NCI-H2107 (cell line): ENCODE measurements at regions not wholly inside any gene's neighbourhood (a gene's known extent, or its start where the extent isn't known, plus 50 kb on each side); places are given as distances from the start of the nearest gene placed in this dataset.
"Not testable (repeated sequence)": the region's sequence is repeated elsewhere in the genome, so short reads cannot be mapped to it uniquely, and the experiment has no call there.

Source experiments
- DNase-seq: peaks from one replicate; lab custom pipeline; 2025; lab: John Stamatoyannopoulos, UW

DNA sequence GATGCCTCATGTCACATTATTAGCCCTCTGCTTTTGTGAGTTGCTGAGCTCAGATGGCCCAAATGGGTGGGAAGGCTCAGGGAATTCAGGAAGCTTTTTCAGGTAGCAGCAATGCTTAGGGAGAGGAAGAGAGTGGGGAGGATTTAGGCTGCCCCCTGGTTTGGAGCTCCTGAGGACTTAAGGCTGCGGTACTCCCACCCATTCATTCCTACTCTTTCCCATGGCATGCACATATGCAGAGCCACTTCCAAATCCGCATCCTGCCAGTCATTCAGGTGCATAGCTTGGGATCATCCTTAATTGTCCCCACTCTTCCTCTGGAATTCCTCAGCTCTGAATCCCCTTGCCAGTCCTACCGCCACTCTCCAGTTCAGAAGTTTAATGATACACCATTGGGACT lies 343.1 kb upstream of the FRG2C start:
- no peak for DNase-seq

DNA sequence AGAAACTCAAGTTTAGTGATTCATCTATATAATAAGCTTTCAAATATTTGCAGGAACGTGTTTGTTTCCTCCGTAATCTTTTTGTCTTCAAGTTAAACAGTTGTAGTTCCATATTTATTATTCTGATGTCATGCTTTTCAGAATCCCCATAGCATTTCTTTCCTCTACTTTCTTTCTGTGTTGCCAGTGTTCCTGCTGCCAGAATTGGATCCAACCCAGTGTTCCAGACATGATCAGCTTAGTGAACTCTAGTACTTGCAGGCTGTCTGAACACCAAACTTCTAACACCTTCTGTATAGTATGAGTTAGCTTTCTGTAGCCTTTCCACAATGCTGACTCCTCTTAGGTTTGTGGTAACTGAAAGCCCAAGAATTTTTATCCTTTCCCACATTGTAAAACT lies 340.2 kb upstream of the FRG2C start:
- not testable (repeated sequence) for DNase-seq

DNA sequence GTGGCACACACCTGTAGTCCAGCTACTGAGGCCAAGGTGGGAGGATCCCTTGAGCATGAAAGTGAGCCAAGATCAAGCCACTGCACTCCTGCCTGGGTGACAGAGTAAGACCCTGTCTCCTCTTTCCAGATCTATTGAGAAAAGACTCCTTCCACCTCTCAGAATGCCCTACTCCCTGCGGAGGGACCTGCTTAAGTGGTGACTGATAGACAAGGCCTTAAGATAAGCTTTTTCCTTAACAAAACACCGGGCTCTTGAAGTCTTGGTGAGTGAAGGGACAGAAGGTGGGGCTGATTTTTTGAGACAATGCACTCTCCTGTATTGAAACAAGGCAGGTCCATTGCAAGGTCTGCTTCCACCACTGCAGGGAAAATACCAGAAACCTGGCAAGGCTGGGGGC lies 338.4 kb upstream of the FRG2C start:
- no peak for DNase-seq

DNA sequence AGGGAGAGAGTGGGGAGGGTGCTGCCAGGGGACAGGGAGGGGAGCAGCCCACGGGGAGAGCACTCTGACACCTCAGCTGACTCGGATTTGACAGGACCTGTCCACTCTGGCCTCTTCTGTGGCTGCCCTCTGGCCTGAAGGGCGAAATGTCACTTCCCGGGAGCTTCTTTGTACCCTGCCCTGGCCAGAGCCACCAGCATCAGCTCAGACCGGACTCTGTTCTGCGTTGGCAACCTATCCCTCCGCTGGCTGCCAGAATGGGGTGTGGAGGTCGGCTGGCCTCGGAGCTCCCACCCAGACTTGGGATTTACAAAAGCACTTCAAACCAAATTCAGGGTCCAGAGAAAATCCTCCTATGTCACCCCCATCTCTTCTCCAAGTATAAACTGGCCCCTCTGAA lies 336.7 kb upstream of the FRG2C start:
- no peak for DNase-seq

DNA sequence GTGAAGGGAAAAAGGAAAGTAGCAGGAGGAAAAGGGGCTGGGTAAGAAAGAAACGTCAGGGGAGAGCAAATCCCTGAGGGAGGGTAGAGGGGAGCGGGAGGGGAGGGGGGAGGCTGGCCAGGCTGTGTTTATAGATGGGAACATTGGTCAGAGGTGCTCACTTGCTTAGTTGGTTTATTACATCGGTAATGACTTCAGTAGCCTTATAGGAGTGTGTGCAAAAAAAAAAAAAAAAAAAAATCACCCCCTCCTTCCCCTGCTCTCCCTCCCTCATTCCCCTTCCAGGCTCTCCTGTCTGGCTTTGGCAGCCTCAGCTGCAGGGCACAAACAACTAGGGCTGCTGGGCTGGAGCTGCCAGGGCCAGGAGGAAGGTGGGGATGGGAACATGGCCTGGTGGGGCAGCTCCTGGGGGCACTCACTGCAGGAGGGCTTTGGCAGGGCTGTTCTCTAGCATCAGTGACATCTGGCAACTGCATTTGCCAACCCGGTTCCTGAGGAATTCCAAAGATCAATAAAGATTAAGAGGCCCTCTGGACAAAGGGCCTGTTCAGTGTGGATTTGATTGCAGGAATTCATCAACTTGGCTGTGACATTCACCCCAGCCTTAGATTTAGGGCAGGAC lies 334.5 kb upstream of the FRG2C start:
- no peak for DNase-seq

DNA sequence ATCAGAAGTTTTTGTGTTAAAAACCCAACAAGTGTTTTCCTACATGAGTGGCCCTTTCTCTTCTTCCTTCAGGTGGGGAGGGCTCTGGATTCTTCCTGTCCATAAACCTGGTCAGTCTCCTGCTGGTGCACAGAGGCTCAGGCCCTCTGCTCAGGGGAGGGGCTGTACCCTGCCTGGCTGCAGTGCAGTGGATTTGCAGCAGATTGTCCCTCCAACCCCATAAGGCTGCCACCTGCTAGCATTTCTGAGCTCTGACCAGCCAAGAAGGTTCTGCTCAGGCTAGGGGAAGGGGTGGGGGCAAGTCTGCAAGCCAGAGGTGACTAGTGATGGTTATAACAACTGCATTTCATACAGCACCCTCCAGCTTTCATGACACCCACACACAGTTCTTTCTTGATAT lies 333.7 kb upstream of the FRG2C start:
- not testable (repeated sequence) for DNase-seq

DNA sequence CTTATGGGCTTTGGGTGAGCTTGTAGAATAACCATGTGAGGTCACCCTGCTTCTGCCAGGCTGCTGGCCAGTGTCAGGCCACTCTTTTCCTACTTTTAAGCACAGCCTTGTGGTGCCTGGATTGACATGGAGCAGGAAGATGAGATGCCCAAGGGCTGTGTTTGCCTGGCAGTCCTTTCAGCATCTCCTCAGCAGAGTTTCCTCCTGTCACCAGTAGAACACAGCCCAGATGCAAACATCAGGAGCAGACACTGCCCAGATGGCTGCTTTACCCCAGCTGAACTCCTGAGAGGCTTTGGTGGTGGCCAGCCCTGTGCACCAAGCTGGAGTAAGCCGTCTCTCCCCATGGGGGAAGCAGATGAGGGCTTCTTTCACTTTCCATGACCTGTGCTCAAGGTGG lies 332.0 kb upstream of the FRG2C start:
- not testable (repeated sequence) for DNase-seq

DNA sequence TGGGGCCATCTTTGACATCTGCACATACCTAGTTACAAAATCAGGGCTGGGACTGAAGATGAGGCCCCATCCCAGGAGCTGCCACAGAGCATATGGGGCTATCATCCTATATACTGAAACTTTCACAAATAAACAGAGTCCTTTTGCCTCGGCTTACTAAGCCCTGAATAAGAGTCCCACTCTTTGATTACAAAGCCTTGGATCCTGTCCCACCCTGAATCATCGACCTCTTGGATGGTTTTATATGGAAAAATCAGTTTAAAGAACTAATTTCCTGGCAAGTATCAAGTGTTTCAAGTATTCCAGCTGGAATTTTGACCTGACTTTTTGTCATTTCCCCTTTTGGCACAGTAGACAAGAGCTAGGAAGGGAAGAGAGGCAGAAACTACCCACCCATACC lies 331.3 kb upstream of the FRG2C start:
- no peak for DNase-seq

DNA sequence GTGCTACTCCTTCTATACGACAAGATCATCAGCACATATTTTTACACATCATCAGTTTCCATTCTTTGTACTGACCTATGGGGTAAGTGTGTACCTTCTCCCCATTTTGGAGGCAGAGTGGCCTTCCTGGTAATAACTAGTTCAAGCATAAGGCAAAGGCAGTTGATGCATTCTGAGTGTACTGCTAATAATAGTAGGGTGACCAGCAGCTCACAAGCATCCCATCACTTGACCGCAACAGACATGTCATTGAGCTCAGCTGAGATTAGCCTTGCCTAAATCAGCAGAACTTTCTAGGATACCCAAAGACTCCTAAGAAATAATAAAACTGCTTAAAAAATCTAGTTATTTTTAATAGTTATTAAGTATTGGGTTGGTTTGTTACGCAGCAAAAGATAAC lies 329.8 kb upstream of the FRG2C start:
- no peak for DNase-seq

DNA sequence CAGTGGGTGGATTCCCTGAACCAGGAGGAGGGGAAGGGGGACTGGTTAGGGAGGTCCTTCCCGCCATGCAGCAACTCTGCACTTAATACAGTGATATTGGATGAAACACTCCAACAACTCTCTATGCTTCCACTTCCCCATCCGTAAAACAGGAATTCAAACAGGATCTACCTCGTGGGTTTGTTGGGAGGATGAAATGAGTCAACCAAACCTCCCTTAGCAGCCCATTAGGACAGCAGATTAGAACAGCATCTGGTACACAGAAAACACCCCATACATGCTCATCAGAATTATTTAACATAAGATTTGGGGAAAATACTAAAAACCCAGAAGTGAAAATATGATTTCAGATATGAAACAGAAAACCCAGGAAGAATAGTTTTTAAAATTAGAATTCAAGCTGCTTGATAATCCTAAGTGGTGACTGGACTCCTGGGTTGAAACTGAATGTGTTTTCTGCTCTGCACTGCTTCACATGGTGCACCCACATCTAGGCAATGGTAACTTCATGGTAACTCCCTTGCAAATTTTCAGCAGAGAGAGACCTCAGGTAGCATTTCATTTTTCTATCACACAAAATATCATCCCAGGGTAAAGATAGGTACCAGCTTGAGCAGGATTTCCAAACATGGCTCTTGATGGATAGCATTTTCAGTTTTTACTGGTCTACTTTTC lies 326.8 kb upstream of the FRG2C start:
- no peak for DNase-seq

DNA sequence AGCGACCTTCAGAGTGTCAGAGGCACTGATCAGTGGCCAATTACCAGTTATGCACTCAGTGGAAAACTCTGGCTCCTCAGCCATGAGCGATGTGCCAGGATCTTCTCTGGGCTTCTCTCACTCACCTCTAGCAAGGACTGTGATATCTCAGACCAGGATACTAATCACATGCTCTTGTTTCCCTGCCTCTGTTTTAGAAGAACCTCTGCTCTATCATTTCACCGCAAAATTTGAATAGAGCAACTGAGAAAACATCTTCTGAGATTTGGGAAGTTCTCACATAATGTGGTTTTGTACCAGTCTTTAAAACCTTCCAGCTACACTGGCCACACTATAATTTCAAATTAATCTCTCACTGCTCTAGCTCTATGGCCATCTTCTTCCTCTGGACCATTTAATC lies 325.8 kb upstream of the FRG2C start:
- no peak for DNase-seq

DNA sequence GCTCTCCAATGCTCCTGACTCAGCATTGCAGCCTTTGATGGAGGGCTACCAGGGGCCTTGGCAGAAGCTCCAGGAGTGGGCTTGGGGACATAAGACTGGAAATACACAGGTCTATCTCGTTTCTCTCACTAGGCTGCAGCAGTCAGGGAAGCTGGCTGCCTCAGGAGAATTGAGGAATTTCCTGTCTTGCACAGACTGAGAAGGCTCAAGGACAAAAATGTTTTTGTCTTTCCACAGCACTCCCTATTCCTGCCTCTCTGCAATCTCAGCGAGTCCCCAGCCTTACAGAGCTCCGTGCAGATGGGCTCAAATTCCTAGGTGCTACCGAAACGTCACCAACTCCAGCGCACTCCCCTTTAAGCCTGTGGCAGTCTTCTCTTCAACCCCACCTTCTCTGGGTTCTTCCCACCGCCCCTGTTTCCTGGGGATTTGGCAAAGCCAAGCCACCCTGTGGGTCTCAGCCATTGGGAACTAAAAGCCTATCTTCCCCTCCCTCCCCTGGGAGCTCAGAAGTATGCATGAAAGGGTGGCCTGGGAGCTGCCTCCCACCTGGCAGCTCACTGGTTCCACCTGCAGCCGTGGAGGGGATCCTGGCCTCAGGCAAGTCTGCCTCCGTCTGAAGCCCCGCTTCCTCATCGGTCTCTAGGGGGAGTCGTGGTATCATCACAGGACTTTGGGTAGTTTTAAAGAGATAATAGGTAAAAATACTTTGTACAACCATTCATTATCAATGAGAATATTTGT lies 322.6 kb upstream of the FRG2C start:
- DNase-seq: no peak

DNA sequence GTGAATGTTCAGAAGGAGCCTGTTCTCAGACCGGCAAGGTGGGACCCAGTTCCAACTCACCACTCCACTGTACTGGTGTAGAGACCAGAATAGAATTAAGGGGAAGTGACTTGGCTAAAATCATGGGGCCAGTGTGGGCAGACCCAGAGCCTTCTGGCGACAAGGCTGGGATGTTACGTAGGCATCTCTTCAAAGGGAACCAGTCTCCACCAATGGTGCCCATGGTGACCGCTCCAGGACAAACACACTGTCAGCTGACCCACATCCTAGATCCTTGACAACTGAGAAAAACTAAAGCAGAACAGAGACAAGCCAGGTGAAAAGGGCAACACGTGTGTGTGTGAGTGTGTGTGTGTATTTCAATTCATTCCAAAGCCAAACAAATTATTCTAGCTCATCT lies 321.7 kb upstream of the FRG2C start:
- no peak for DNase-seq

DNA sequence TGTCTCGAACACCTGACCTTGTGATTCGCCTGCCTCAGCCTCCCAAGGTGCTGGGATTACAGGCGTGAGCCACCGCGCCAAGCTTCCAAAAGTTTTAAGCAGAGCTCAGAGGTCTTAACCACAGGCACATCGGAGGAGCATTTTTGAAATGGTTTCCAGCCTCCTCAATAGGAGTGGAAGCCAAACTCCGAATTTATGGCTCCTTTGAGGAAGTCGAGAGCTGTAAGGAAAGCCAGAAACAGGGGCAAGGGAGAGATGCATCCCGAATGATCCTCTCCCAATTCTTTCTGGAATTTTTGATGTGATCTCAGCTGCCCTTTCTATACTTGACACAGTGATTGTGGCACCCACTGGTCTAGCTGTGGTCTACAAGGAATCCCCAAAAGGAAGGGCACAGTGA lies 313.6 kb upstream of the FRG2C start:
- not testable (repeated sequence) for DNase-seq

DNA sequence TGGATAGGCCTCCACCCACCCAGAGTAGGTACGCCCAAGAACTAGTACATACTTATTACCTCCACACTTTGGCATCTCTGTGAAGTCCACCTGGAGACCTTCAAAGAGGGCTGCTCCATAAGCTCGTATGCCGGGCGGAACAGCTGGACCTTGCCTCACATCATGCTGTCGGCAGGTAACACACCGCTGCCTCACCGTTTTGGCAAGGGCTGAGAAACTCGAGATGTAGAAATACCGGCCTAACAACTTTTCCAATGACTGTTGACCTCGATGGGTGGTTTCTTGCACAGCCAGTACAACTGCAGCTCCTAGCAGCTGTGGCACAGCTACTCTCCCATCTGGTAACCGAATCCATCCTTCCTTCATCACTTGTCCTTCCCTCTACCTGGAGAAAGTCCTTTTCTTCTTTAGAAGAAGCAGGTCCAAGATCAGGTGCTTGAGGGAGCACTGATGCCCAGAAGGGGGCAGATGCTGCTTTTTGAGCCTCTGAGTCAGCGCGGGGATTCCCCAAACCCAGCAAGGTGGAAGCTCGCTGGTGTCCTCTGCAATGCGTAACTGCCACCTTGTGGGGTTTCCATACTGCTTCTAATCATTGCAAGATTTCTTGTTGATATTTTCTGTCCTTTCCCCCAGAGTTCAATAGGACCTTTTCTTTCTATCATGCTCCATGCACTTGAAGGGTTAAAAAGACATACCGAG lies 301.9 kb upstream of the FRG2C start:
- not testable (repeated sequence) for DNase-seq

DNA sequence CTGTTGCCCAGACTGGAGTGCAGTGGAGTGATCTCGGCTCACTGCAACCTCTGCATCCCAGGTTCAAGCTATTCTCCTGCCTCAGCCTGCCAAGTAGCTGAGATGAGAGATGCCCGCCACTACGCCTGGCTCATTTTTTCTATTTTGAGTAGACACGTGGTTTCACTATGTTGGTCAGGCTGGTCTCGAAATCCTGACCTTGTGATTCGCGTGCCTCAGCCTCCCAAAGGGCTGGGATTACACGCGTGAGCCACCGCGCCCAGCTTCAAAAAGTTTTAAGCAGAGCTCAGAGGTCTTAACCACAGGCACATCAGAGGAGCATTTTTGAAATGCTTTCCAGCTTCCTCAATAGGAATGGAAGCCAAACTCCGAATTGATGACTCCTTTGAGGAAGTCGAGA lies 291.2 kb upstream of the FRG2C start:
- DNase-seq: not testable (repeated sequence)

DNA sequence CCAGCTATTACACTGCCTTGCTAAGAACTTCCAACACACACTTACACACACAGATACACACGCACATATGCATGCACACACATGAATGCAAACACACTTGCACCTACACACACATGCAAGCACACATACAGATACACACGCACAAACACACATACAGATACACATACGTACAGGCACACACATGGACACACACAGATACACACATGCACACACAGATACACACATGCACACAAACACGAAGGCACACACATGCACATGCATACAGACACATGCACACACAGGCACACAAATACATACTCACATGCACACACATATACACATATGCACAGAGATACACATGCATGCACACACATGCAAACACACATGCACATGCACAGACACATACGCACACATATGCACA lies 284.3 kb upstream of the FRG2C start:
- DNase-seq: not testable (repeated sequence)

DNA sequence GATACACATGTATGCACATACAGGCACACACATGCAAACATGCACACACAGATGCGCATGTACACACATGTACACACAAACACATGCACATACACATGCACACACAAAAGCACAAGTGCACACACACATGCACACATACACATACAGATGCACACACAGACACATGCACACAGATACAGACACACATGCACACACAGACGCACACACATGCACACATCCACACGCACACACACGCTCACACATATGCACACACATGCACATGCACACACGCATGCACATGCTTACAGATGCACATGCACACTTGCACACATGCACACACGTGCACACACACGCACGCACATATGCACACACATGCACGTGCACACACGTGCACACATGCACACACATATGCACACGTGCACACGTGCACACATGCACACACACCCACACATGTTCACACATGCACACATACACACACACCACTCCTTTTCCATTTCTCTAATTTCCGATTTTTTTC lies 283.8 kb upstream of the FRG2C start:
- no peak for DNase-seq

DNA sequence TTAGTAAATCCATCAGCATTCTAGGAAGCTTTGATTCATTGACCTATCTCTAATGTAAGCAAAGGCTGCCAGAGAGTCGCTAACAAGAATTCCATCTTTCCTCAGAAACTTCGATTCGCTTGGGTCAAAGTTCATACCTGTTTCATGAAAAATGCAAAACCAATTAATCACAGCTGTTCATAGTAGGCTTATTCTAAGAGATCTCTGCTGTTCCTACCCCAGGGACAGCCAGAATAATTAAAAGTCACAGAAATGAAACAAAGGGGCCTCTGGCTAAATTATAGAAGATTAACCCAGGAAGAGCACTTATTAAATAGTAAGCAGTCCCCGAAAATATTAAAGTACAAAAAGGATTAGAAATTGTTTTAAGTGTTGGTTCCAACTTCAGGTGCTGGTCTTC lies 280.1 kb upstream of the FRG2C start:
- DNase-seq: not testable (repeated sequence)

DNA sequence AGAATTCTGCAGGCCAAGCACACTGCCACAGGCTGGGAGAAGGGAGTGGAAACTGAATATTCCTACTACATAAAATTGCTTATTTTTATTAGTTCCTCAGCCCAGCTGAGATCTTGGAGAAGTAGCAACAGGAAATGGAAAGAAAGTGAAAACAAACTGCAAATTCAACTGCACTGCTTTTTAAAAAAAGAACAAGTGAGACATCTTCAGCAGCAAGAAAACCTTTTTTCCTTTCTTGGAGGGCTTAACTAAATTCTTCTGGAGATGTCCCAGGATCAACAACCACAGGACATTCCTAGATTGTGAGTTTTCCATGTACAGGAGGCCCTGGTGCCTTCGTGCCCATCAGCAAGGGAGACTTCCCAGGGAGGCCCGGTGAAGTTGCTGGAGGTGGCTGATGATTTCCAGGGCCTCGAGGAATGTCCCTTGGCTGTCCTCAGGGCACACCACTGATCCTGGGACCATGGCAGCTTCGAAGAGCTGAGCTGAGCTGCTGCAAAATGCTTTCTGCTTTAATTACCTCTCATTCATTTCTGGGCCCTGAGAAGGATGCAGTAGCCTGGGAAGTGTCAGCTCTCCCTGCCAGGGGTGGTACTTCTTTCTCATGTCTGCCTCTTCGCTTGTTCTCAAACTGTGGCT lies 275.5 kb upstream of the FRG2C start:
- not testable (repeated sequence) for DNase-seq

DNA sequence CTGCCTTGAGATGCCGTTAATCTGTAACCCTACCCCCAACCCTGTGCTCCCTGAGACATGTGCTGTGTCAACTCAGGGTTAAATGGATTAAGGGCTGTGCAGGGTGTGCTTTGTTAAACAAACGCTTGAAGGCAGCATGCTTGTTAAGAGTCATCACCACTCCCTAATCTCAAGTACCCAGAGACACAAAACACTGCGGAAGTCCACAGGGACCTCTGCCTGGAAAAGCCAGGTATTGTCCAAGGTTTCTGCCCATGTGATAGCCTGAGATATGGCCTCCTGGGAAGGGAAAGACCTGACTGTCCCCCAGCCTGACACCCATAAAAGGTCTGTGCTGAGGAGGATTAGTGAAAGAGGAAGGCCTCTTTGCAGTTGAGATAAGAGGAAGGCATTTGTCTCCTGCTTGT lies 270.8 kb upstream of the FRG2C start:
- DNase-seq: not testable (repeated sequence)

DNA sequence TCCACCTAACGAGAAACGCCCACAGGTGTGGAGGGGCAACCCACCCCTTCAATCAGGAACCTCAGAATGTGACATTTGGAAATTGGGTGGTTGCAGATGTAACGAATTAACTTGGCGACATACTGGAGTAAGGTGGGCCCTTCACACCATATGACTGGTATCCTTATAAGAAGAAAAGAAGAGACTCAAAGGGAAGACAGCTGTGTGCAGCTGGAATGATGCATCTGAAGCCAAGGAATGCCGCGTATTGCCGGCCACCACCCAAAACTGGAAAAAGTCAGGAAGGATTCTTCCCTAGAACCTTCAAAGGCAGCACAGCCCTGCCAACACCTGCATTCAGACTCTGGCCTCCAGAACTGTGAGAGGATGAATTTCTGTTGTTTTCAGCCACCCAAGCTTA lies 270.0 kb upstream of the FRG2C start:
- not testable (repeated sequence) for DNase-seq
